Fibroblast of skin of left biceps (primary cell): ENCODE measurements at regions not wholly inside any gene's neighbourhood (a gene's known extent, or its start where the extent isn't known, plus 50 kb on each side); places are given as distances from the start of the nearest gene placed in this dataset.
"Not testable (repeated sequence)": the region's sequence is repeated elsewhere in the genome, so short reads cannot be mapped to it uniquely, and the experiment has no call there.

Experiments used
- DNase-seq, 2 experiments: peaks; one replicate each; pipeline ENCODE4 v3.0.0-alpha.2; 2013; ENCODE audit warnings: low read depth in 2 of 2

DNA sequence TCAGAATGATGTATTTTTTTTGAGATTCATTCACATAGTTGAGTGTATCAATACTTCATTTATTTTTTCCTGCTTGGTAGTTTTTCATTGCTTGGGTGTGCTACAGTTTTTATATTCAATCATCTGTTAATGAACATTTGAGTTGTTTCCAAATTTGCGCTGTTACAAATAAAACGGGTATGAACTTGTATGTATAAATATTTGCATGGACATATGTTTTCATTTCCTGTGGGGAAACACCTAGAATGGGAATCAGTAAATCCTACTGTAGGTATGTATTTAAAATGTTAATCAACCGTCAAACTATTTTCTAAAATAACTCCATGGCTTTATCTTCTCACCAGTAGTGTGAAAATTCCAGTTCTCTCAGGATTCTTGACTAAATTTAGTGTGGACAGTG, 826.3 kb downstream of the EFNB2 start:
- no peak for DNase-seq

DNA sequence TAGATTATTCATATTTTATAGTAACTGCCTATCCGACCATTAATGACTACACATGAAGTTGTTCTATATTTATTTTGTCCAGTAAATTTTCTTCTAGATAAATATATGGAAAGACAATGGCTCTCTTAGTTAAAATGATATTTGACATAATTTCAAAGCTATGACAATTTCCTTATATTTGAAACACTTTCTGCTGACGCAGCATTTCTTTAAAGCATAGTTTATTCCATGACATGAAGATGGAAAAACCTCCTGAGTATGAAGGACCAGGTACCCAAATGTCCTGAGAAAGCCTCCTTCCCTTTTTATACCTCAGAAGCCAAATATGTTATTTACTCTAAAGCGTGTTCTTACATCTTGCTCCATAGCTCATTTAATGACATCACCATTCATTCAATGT, 831.6 kb downstream of the EFNB2 start:
- DNase-seq = no peak

DNA sequence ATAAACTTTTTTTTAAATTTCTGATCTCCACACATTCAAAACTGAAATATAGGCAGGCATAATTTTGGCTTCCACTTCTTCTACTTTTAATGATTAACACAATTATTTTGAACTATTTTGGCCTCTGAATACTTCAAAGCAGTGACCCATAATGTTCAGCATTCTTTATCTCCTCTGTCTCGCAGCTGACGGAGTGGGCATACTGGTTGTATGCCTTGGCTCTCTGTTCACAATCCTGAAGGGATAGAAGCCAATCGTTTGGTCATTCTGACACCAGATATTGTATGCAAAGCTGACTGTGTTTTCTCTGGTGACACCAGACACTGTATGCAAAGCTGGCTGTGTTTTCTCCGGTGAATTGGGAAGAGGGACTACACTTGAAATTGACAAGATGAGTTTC, 833.0 kb downstream of the EFNB2 start:
- no peak for DNase-seq

DNA sequence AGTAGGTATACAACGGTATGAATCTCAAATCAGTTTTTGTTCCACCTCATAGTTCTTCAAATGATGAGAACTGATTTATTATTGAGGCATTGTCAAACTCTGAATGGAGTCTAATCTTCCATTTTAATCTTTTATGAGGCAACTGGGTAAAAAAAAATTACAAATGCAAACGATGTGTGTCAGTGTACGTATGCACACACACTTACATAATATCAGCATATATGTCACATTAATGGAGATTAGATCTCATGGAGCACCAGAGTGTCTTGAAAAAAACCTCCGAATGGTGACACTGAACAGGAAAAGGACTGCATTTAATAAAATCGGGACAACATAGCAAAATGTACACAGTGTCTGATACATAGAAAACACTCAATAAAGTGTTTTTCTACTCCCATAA, 842.7 kb downstream of the EFNB2 start:
- DNase-seq = no peak

DNA sequence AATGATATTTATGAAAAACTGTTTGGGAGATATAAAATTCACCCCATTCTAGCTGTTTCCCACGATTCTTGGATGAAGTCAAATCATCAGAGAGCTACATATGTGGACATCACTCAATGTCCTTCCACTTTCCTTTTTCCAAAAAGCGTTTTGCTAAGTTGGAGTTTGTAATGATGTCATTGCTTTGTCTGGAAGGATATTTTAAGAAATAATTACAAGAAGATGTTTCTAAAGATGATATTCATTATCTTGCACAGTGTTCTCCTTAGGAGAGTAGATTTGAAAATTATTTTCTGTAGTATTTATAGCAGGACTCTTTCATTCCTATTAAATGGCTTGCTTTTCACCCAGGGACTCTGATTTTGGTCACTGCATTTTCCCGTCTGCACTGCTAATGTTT, 851.2 kb downstream of the EFNB2 start:
- DNase-seq = no peak

DNA sequence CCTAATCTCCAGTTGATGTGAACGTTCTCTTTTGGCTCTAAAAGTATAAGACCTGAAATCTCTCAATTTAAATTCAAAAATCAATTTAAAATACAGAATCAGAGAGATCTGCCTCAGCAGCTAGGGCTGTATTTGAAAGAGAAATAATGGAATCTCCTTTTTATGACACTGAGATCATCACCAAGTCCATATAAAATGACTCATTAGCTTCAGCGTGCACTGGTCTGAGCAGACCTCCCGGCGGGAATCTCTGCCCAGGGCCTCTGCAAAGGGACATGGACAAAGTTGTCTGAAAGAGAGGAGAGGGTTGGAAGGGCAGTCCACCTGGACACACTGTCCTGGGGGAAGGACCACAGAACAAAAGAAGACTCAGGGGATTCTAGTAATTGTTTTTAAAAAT, 855.6 kb downstream of the EFNB2 start:
- no peak for DNase-seq

DNA sequence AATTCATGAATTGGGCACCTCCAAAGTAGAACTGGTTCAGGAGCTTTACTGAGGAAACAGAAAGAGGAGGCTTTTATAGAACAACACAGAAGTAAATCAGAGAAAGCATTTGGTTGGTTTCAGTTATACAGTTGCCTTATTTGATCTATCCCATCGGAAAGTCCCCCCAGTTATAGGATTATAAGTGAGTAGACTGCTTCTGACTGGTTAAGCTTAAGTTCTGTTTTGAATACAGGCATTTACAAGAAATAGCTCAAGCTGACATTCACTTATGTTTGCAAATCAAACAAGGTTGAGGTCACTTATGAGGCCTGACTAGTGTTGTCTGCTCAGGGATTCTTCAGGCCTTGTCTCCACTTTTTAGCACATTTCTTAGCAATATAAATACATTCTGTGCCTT, 857.4 kb downstream of the EFNB2 start:
- no peak for DNase-seq

DNA sequence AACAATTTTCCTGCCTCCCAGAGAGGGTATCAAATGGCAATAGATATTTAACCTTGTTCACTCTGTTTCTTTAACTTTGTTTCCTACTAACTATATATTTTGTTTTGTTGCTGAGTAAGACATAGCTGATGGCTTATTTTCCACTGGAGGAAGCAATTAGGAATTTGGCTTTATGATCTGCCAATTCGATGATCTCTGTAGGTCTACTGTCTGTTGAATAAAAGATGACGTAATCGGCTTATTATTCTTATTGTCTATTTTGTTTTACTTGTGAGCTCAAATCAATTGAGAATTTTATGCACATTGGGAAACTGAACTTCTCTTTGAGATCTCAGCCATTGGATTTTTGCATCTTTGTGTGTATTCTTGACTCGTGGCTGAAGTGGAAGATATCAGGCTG, 862.6 kb downstream of the EFNB2 start:
- DNase-seq = no peak

DNA sequence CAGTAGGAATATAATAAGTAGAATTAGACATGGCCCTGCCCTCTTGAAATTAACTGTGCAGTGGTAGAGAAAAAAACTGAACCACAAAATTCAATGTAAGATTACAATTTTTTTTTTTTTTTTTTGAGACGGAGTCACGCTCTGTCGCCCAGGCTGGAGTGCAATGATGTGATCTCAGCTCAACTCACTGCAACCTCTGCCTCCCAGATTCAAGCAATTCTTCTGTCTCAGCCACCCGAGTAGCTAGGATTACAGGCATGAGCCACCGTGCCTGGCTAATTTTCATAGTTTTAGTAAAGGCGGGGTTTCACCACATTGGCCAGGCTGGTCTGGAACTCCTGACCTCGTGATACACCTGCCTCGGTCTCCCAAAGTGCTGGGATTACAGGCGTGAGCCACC, 864.3 kb downstream of the EFNB2 start:
- not testable (repeated sequence) for DNase-seq

DNA sequence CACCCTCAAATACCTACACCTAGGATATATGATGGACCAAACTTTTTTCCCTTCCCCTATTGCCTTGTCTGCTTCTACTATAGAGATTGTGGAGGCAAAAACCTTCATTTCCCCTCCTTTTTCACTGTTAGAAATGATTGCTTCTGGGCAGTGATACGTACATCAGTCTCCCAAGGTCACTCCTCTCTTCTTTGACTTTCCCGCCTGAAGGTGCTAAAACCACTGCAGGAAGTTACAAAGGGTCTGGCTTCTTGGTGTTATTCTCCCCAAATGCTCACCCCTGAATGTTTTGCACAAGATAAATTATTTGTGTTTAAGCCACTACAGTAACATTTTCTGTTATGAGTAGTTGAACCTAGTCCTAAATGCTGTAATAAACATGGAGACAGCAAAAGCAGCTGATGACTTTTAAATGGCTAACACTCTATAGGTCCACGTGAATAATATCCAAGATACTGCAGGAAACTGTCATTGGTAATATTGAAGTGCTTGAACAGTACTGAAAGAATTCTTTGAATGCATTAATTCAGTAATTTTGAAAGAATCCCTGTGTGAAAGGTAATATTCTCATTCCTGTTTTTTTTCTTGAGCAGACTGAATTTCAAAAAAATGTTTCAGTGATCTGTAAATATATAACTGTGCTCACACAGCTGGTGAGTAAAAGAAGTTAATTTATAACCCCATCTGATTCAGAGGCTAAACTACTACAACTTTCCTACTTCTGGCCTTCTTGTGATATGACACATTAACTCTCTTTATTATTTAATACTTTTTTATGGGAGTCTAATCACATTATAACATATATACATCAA, 865.1 kb downstream of the EFNB2 start:
- DNase-seq = no peak

DNA sequence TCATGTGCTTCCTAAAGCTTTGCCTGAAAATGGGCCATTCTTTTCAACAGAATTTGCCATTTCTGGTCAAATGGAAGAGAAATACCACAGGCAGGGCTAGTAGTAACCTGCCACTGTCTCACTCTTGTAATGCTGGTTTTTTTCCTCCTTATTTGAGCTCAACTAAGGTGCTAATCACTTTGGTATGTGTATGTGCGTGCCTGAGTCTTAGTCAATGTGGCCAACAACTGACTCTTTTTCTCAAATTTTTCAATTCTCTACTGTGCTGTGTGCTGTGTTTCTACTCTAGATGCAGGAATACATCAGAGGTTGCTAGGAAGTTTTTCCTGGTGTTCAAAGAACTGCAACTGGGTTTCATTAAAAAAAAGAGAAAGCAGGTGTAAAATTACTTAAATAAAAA, 870.2 kb downstream of the EFNB2 start:
- DNase-seq = peak; percentile 50 to 51

DNA sequence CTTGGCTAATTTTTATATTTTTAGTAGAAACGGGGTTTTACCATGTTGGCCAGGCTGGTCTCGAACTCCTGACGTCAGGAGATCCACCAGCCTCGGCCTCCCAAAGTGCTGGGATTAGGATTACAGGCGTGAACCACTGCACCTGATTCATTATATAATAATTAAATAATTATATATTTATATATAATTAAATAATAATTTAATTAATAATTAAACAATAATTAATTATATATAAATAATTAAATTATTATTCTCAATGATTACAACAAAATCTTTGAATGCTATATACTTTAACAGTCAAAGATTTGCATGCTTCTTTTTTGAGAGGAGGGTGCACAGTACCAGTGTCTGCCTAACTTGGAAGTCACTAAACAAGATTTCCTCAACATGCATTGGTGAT, 872.3 kb downstream of the EFNB2 start:
- DNase-seq = no peak

DNA sequence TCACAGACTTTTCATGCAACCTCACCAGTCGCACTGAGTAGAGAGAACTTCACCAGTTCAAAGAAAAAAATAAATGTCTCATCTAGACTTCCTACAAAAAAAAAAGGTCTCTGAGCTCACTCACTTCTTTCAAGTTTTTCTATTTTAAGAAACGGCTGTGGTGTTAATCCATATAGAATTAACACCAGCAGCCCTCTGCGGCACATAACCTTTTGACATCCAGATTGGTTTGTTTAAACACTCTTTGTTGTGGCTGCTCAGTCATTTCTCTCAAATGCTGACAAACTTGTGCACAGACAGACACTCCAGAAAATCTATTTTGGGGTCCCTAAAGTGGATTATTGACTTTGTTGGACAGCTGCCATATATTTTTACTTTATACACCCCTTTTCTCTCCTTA, 874.9 kb downstream of the EFNB2 start:
- no peak for DNase-seq

DNA sequence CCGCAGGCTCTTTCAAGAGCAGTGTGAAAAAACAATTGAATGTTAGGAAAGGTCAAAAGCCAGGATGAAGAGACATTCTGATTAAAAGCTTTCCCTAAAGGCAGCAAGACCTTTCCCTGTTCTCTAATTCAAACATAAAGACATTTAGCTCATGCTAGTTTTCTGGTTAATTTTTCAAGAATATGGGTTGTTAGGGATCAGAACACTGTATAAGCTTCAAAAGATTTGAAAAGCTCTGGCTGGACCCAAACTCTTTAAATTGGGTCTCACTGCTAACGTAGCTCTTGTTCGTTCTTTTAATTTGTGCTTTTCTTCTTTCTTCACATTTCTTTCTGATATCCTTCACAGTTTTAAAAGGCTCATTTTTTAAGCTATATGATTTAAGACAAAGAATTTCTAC, 877.0 kb downstream of the EFNB2 start:
- DNase-seq = no peak

DNA sequence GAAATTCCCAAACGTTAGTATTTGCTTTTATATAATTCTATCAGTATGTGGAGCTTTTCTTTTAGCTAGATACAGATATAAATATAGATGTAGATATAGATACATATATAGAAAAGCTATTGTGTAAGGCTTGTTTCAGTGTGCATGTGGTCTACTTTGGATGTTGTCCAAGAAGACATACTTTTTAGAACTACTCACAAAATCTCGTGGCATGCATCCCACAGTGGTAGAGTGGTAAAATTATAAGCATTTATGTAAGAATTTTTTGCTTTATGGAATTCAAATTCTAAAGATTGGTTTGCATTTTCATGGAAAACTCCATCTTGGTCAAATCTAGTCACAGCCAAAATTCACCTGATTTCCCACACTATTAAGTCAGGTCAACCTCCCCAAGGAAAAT, 880.4 kb downstream of the EFNB2 start:
- peak; percentile 70 to 77 for DNase-seq

DNA sequence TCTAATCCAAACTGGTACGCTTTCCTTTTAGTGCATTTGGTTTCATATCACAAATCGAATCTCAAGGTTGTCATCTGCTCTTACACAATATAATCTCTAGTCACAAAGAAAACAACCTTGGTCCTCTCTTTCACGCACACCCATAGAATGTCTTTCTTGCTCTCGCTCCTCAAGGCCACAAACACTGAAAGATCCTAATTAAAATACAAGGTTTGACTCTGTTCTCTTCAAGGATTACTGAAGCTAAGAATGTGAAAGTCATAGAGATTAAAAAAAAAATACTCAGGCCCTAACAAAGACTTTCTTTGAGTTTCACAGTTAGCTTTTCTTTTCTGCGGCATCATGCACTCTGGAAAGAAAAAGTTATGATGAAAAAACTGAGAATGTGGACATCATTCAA, 891.5 kb downstream of the EFNB2 start:
- no peak for DNase-seq

DNA sequence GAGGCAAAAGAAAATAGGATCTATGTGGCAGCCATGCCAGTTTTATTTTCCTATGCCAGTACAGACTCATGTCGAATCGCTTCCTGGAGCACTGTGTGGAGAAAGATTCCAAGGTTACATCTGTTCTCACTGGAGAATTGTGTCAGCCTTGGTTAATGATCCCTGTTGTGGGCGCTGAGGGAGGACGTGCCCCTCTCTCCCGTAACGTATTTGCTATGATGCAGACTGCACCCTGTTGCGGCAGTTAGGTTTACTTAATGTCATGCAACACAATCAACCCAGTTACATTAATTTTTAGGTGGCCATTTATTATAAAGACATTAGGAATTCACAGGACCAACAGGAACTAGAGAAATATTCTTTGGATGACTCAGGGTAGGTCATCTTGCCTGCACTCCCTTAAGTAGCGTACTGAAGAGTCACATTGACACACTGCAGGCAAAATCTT, 892.9 kb downstream of the EFNB2 start:
- no peak for DNase-seq

DNA sequence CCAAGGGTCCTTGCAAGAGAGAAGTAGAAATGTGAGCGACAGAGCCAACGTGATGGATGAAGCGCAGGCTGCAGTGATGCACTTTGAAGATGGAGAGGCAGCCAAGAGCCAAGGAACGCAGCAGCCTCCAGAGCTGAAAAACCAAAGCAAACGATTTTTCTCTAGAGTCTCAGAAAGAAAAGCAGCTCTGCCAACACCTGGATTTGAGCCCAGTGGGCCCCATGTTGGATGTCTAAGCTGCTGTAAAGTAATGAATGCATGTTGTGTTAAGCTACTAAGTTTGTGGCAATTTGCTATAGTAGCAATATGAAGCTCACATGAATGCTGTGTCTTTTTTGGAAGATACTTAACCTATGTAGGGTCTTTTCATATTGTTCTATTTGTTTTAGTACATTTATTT, 894.3 kb downstream of the EFNB2 start:
- no peak for DNase-seq

DNA sequence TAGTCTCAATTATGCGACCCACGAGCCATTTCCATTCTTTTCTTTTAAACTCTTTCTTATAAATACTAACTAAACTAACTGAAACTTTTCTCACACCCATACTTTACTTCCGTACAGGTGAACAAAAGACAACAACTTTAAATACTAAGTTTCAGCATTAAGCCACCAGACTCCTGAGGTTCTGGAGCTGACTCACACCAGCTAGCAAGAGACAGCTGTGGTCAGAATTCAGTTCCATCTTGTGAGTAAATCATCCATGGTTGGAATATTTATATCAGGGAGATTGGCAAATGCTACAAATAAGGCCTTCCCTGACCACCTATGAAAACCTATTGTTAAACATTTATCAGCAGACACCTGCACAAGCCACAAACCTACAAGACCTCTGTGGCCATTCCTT, 897.0 kb downstream of the EFNB2 start:
- DNase-seq = no peak

DNA sequence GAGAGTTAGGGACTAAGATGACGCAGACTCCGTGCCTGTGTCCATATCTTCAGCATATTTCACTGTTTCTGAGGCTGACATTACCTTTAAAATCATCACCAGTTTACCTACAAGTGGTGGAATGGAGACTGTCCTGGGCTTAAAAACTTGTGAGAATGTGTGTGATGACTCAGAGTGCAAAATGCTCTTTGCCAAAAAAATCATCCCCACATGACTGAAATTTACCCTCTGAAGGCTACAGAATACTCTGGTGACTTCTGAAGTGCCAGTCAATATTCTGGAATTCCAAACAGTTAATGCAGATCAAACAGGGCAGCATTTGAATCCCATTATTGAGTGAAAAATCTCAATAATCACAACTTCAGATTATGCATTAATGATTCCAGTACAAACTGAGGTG, 901.4 kb downstream of the EFNB2 start:
- DNase-seq = no peak

DNA sequence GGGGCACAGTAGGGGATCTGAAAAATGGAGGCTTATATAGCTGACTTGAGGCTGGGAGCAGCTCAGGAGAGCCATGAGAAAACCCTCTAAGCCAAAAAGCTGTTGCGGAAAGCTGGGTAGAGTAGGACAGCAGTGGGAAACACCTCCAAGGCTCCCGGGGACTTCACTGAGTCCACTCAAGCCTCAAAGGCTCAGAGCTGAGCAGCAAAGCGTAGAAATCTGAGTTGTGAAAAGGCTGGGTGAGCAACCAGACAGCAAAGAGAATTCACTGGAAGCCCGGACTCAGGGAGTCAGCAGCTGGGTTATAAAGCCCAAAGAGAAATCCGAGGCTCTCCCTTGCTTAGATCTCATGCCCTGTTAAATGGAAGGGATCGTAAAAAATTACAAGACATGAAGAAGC, 905.0 kb downstream of the EFNB2 start:
- no peak for DNase-seq

DNA sequence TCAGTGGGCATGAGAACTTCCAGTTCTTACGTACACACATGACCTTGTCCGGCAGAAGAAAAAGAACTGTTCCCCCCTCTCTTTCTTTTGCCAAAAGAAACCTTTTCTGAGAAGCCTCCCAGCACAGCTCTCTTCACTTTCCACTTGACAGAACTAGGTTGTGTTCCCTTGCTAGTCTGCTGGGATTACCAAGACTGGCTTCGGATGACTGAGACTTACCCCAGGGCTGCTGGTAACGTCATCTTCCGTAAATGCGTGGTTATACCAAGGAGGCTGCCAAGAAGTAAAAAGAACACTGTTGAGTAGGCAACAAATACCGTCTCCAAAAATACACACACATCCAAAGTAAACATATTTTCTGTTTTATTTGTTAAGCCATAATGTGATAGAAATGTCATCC, 908.2 kb downstream of the EFNB2 start:
- DNase-seq = no peak

DNA sequence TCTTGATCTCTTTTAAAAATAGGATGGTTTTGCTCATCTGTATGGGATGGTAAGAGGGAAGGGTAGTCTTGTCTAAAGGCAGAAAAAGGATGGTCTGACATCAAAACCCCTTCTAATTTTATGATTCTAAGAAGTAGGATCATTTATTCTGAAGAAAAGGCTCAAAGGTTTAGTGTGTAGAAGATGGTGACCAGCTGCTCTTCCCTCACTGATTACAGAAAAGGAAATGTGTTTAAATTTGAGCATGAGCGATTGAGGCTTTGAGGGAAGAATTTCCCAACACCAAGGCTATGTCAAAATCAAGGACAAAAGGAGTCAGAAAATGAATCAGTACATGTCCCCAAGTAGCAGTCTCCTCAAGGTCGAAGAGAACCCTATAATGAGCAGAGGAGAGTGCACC, 909.8 kb downstream of the EFNB2 start:
- no peak for DNase-seq
